B cell (primary cell): ENCODE measurements at regions not wholly inside any gene's neighbourhood (a gene's known extent, or its start where the extent isn't known, plus 50 kb on each side); places are given as distances from the start of the nearest gene placed in this dataset.

Experiments used
- ATAC-seq: fragments of 200-7000 bp; cut with Tn5 transposase; one replicate; pipeline ENCODE4 v1.10.0; 2021; ENCODE audit warnings: low read depth, mild to moderate bottlenecking, moderate number of reproducible peaks, moderate library complexity
- CTCF ChIA-PET: fragments of 350-600 bp; sonication (Branson Sonifier 250); formaldehyde crosslinking; loops from one replicate; lab custom pipeline; 2021; ENCODE audit warnings: antibody characterized with exemption, inconsistent platforms; lab: Charles Lee
- POLR2A ChIA-PET: fragments of 350-600 bp; sonication (Branson Sonifier 250); formaldehyde crosslinking; loops from one replicate; lab custom pipeline; 2021; ENCODE audit warnings: antibody characterized with exemption; lab: Charles Lee
- DNase-seq: peaks from one replicate; pipeline ENCODE4 v3.0.0; 2013
- H2AFZ ChIP-seq: 2 replicates; pipeline ENCODE4 v1.6.1; 2012; ENCODE audit warnings: mild to moderate bottlenecking, low read depth, low read length; ENCODE audit not compliant: insufficient read depth, poor library complexity, severe bottlenecking
- H3K27ac ChIP-seq, 2 donors: 1 replicate in 1 of 2; 2 replicates in 1 of 2; pipeline ENCODE4 v1.5.1; 2012 to 2013; ENCODE audit warnings: low read length in 2 of 2, mild to moderate bottlenecking in 2 of 2, moderate library complexity in 1 of 2
- H3K27me3 ChIP-seq, 4 experiments: fragments of 200-600 bp in 1 of 4; sonication (generic) in 1 of 4; replicated peaks in 1 of 4; 1 replicate in 2 of 4; 2 replicates in 2 of 4; pipeline versions ENCODE4 v1.6.1 to v1.7.0; 2013 to 2016; ENCODE audit warnings: low read length in 3 of 4, mild to moderate bottlenecking in 2 of 4, mixed read lengths in 1 of 4, moderate library complexity in 1 of 4; ENCODE audit not compliant: insufficient read depth in 4 of 4, control insufficient read depth in 3 of 4; ENCODE audit errors: control extremely low read depth in 1 of 4
- H3K36me3 ChIP-seq, 2 experiments: replicated peaks in 1 of 2; 1 replicate in 1 of 2; 2 replicates in 1 of 2; pipeline versions ENCODE4 v1.6.1 to v1.7.1; 2013; ENCODE audit warnings: low read length in 1 of 2; ENCODE audit not compliant: insufficient read depth in 2 of 2, control insufficient read depth in 1 of 2; ENCODE audit errors: control extremely low read depth in 1 of 2, extremely low read depth in 1 of 2
- H3K4me1 ChIP-seq, 2 donors: fragments of 200-600 bp in 1 of 2; sonication (generic) in 1 of 2; 1 replicate in 1 of 2; 2 replicates in 1 of 2; pipeline versions ENCODE4 v1.5.1 to v1.6.1; 2013 to 2017; ENCODE audit warnings: low read length in 2 of 2; ENCODE audit not compliant: control insufficient read depth in 2 of 2, insufficient read depth in 2 of 2
- H3K4me2 ChIP-seq: replicated peaks from 2 replicates; pipeline ENCODE3; 2012; ENCODE audit warnings: mild to moderate bottlenecking, low read depth, low read length; ENCODE audit not compliant: poor library complexity, severe bottlenecking
- H3K4me3 ChIP-seq, 5 experiments: fragments of 200-600 bp in 1 of 5; sonication (generic) in 1 of 5; 1 replicate in 3 of 5; 2 replicates in 2 of 5; pipeline versions ENCODE4 v1.5.1 to v1.7.0; 2011 to 2016; ENCODE audit warnings: low read length in 4 of 5, mild to moderate bottlenecking in 4 of 5, low read depth in 2 of 5, control low read depth in 1 of 5, moderate library complexity in 1 of 5; ENCODE audit not compliant: insufficient read depth in 1 of 5; ENCODE audit errors: control extremely low read depth in 1 of 5, extremely low read depth in 1 of 5
- H3K79me2 ChIP-seq: fragments of 200-600 bp; sonication (generic); one replicate; pipeline ENCODE4 v1.6.0; 2016; ENCODE audit warnings: low read length; ENCODE audit not compliant: control insufficient read depth, insufficient read depth
- H3K9ac ChIP-seq: fragments of 200-600 bp; sonication (generic); 2 replicates; pipeline ENCODE4 v1.6.1; 2017; ENCODE audit warnings: mild to moderate bottlenecking, low read length, moderate library complexity
- H3K9me3 ChIP-seq, 3 donors: one replicate each; pipeline versions ENCODE4 v1.6.1 to v1.7.1; 2013; ENCODE audit warnings: low read length in 2 of 3; ENCODE audit not compliant: control insufficient read depth in 2 of 3, insufficient read depth in 1 of 3; ENCODE audit errors: control extremely low read depth in 1 of 3
- H4K20me1 ChIP-seq: 2 replicates; pipeline ENCODE4 v1.6.0; 2012; ENCODE audit warnings: mild to moderate bottlenecking, low read length; ENCODE audit not compliant: insufficient read depth, control insufficient read depth, poor library complexity, severe bottlenecking
- H3K27ac Mint-ChIP-seq: one replicate; pipeline ENCODE4 v1.8.0; 2021; ENCODE audit warnings: mixed read lengths
- H3K27me3 Mint-ChIP-seq: one replicate; pipeline ENCODE4 v1.8.0; 2021; ENCODE audit warnings: mixed read lengths
- H3K4me1 Mint-ChIP-seq: one replicate; pipeline ENCODE4 v1.8.0; 2021; ENCODE audit warnings: mixed read lengths
- H3K4me3 Mint-ChIP-seq: one replicate; pipeline ENCODE4 v1.8.0; 2021; ENCODE audit warnings: mixed read lengths
- H3K9me3 Mint-ChIP-seq: one replicate; pipeline ENCODE4 v1.8.0; 2022; ENCODE audit warnings: mixed read lengths; ENCODE audit not compliant: insufficient read depth
- CTCF ChIP-seq: fragments of 200-600 bp; IDR thresholded peaks from one replicate; pipeline ENCODE4 v1.8.0; 2022; ENCODE audit warnings: antibody characterized with exemption, mild to moderate bottlenecking
- EZH2 ChIP-seq: IDR thresholded peaks from 2 replicates; pipeline ENCODE4 v1.6.1; 2012; ENCODE audit warnings: borderline replicate concordance, low read depth, mild to moderate bottlenecking, moderate library complexity, low read length; ENCODE audit not compliant: insufficient read depth, poor library complexity, severe bottlenecking
- WGBS: methylation state at CpG from one replicate; pipeline ENCODE4 v1.1.5; 2013; ENCODE audit warnings: missing lambda C conversion rate; ENCODE audit not compliant: insufficient coverage; 5-methylcytosine and 5-hydroxymethylcytosine counted together
- intact Hi-C: fragments of 100-400 bp; cut with micrococcal nuclease; formaldehyde crosslinking; loops from one replicate; pipeline ENCODE4 v1.10.0; 2022

- H3K4me3 Mint-ChIP-seq: no peak overlapping the region
- H3K79me2 ChIP-seq: no peaks in the 10 kb centered on the region
- no peak overlapping the region for H3K4me3 ChIP-seq
- H3K4me1 ChIP-seq: no peaks in the 10 kb centered on the region
- no peaks in the 10 kb centered on the region for H3K4me1 Mint-ChIP-seq
- DNase-seq: no peak
- no peak overlapping the region for H3K27ac Mint-ChIP-seq
- peaks cover 8% of the 10 kb centered on the region for H3K27me3 Mint-ChIP-seq
- intact Hi-C loops: no loop called here
- ChIA-PET CTCF (no interaction called here), POLR2A (no interaction called here)
- no peak overlapping the region for H3K4me2 ChIP-seq
- no peak overlapping the region for H3K27ac ChIP-seq
- no peaks in the 10 kb centered on the region for H3K9me3 ChIP-seq
- no peak overlapping the region for H2AFZ ChIP-seq
- H3K9me3 Mint-ChIP-seq: no peaks in the 10 kb centered on the region
- no peak for ATAC-seq
- no peak overlapping the region for H3K9ac ChIP-seq
- no peak for TF ChIP-seq EZH2
- no peak for TF ChIP-seq CTCF
- no peaks in the 10 kb centered on the region for H3K36me3 ChIP-seq
- H4K20me1 ChIP-seq: no peaks in the 10 kb centered on the region
- peaks cover 0 to 6% (median 0%) of the 10 kb centered on the region in 4 experiments for H3K27me3 ChIP-seq
Measured at GRCh38 chr10:91569522-91569921, 63.3 kb downstream of the PPP1R3C start.

GRCh38 chr10:91567815-91568214, 65.1 kb downstream of the PPP1R3C start:
- Histone ChIP-seq H3K36me3 (no peaks in the 10 kb centered on the region), H3K27ac (no peak overlapping the region), H2AFZ (no peak overlapping the region), H3K79me2 (no peaks in the 10 kb centered on the region), H4K20me1 (no peaks in the 10 kb centered on the region), H3K4me2 (no peak overlapping the region), H3K4me3 (no peak overlapping the region), H3K9me3 (no peaks in the 10 kb centered on the region), H3K4me1 (no peaks in the 10 kb centered on the region), H3K27me3 (peaks cover 0 to 7% (median 0%) of the 10 kb centered on the region in 4 experiments), H3K9ac (no peak overlapping the region)
- Mint-ChIP-seq H3K27me3 (peaks cover 10% of the 10 kb centered on the region), H3K9me3 (no peaks in the 10 kb centered on the region), H3K4me3 (no peak overlapping the region), H3K27ac (no peak overlapping the region), H3K4me1 (no peaks in the 10 kb centered on the region)
- WGBS: 82% methylated on average over 2 of the region's 3 CpGs
- ChIA-PET POLR2A (no interaction called here), CTCF (no interaction called here)
- TF ChIP-seq EZH2 (no peak), CTCF (no peak)
- ATAC-seq (no peak), DNase-seq (no peak)
- intact Hi-C loops: no loop called here
